ENCODE measurements at regions not wholly inside any gene's neighbourhood (a gene's known extent, or its start where the extent isn't known, plus 50 kb on each side); places are given as distances from the start of the nearest gene placed in this dataset.

DNA sequence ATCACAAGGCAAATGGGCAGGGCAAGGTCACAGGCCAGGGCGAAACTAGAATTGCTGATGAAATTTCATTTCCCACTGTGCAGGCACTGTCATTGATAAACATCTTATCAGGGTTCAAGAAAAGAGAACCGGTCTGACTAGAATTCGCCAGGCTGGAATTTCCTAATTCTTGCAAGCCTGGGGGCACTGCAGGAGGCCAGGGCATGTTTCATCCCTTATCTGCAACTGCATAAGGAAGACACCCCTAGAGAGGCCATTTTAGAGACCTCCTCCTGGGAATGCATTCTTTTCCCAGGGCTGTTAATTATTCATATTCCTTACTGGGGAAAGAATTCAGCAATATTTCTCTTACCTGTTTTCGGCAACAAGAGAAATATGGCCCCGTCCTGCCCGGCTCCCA, 266.2 kb upstream of the CYLC2 start:
- TF ChIP-seq POLR2A (IDR thresholded peaks at IDR 0.05; ENCODE audit: low read depth) (no peak), POLR2AphosphoS5 (IDR thresholded peaks at IDR 0.05) (no peak)
- TF ChIP-seq, protein P1, sequence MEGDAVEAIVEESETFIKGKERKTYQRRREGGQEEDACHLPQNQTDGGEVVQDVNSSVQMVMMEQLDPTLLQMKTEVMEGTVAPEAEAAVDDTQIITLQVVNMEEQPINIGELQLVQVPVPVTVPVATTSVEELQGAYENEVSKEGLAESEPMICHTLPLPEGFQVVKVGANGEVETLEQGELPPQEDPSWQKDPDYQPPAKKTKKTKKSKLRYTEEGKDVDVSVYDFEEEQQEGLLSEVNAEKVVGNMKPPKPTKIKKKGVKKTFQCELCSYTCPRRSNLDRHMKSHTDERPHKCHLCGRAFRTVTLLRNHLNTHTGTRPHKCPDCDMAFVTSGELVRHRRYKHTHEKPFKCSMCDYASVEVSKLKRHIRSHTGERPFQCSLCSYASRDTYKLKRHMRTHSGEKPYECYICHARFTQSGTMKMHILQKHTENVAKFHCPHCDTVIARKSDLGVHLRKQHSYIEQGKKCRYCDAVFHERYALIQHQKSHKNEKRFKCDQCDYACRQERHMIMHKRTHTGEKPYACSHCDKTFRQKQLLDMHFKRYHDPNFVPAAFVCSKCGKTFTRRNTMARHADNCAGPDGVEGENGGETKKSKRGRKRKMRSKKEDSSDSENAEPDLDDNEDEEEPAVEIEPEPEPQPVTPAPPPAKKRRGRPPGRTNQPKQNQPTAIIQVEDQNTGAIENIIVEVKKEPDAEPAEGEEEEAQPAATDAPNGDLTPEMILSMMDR (IDR thresholded peaks at IDR 0.05), result no peak

Data from esophagus muscularis mucosa (tissue), 3 donors.